ENCODE measurements at regions not wholly inside any gene's neighbourhood (a gene's known extent, or its start where the extent isn't known, plus 50 kb on each side); places are given as distances from the start of the nearest gene placed in this dataset.

- Histone ChIP-seq H2BK5ac (ENCODE audit: insufficient read length, low read length) (no peak overlapping the region), H4K8ac (replicated peaks; ENCODE audit: insufficient read length, low read depth, low read length) (no peak overlapping the region), H3K4me1 (ENCODE audit: insufficient read depth, low read length) (no peaks in the 10 kb centered on the region), H3K56ac (ENCODE audit: insufficient read length, low read depth, low read length) (no peak overlapping the region), H3K23me2 (ENCODE audit: insufficient read length, low read depth, low read length, poor library complexity, severe bottlenecking) (no peaks in the 10 kb centered on the region), H2BK12ac (ENCODE audit: insufficient read length, low read depth, low read length) (no peak overlapping the region), H3K4ac (ENCODE audit: low read depth, low read length) (no peak overlapping the region), H2AFZ (ENCODE audit: low read length) (no peak overlapping the region), H3K79me1 (ENCODE audit: insufficient read depth, low read depth, low read length, poor library complexity, severe bottlenecking) (no peaks in the 10 kb centered on the region), H2BK20ac (ENCODE audit: low read depth, low read length, poor library complexity, severe bottlenecking) (no peak overlapping the region), H3K14ac (ENCODE audit: insufficient read depth, low read length) (no peak overlapping the region), H4K5ac (ENCODE audit: insufficient read length, low read depth, low read length) (no peak overlapping the region), H3K9ac (ENCODE audit: extremely low read depth, insufficient read length, low read length) (no peak overlapping the region), H3T11ph (ENCODE audit: low read length) (no peak overlapping the region), H3K27ac (ENCODE audit: insufficient read length, low read depth, low read length) (no peak overlapping the region), H3K9me3 (ENCODE audit: control insufficient read depth, low read depth, low read length) (no peaks in the 10 kb centered on the region), H2BK15ac (ENCODE audit: low read depth, low read length) (no peak overlapping the region), H3K18ac (ENCODE audit: insufficient read length, low read depth, low read length) (no peak overlapping the region), H4K91ac (ENCODE audit: insufficient read length, low read depth, low read length) (no peak overlapping the region), H2AK5ac (ENCODE audit: insufficient read length, low read length) (no peak overlapping the region), H3K27me3 (ENCODE audit: insufficient read depth, low read length) (no peaks in the 10 kb centered on the region), H2BK120ac (ENCODE audit: low read depth, low read length, poor library complexity, severe bottlenecking) (no peak overlapping the region), H3K79me2 (ENCODE audit: insufficient read depth, low read length) (no peaks in the 10 kb centered on the region), H3K4me2 (ENCODE audit: insufficient read depth, insufficient read length, low read length) (no peak overlapping the region), H3K23ac (ENCODE audit: insufficient read length, low read depth, low read length) (no peak overlapping the region), H4K20me1 (ENCODE audit: control insufficient read depth, insufficient read depth, insufficient read length) (no peaks in the 10 kb centered on the region)
- H3K9me3 Mint-ChIP-seq: peaks cover 13 to 15% of the 10 kb centered on the region in 2 experiments
- TF ChIP-seq, protein P1, sequence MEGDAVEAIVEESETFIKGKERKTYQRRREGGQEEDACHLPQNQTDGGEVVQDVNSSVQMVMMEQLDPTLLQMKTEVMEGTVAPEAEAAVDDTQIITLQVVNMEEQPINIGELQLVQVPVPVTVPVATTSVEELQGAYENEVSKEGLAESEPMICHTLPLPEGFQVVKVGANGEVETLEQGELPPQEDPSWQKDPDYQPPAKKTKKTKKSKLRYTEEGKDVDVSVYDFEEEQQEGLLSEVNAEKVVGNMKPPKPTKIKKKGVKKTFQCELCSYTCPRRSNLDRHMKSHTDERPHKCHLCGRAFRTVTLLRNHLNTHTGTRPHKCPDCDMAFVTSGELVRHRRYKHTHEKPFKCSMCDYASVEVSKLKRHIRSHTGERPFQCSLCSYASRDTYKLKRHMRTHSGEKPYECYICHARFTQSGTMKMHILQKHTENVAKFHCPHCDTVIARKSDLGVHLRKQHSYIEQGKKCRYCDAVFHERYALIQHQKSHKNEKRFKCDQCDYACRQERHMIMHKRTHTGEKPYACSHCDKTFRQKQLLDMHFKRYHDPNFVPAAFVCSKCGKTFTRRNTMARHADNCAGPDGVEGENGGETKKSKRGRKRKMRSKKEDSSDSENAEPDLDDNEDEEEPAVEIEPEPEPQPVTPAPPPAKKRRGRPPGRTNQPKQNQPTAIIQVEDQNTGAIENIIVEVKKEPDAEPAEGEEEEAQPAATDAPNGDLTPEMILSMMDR (conservative IDR thresholded peaks at IDR 0.05): peak; percentile 36; the same call in 2 of the 3 replicates
- no peaks in the 10 kb centered on the region for H3K4me1 Mint-ChIP-seq
- WGBS (ENCODE audit: extremely low coverage, insufficient read length, low lambda C conversion rate): no CpG with 5 or more reads among the region's 5 CpGs
- H3K4me3 Mint-ChIP-seq: no peak overlapping the region
- H3K27ac Mint-ChIP-seq: no peak overlapping the region; a peak in 1 of 7 replicates
- peaks cover 9% of the 10 kb centered on the region for H3K27me3 Mint-ChIP-seq (ENCODE audit: low read depth)
- H3K36me3 Mint-ChIP-seq (ENCODE audit: insufficient read depth in 1 of 3, low read depth in 3 of 3): peaks cover 3 to 12% (median 5%) of the 10 kb centered on the region in 3 experiments; a peak in 5 of 7 replicates
- DNase-seq: no peak
Measured at GRCh38 chr19:30785458-30786137, 413.4 kb downstream of the ZNF536 start.

All from H9 (cell line).